ENCODE measurements at regions not wholly inside any gene's neighbourhood (a gene's known extent, or its start where the extent isn't known, plus 50 kb on each side); places are given as distances from the start of the nearest gene placed in this dataset.
"Not testable (repeated sequence)": the region's sequence is repeated elsewhere in the genome, so short reads cannot be mapped to it uniquely, and the experiment has no call there.

- CTCF ChIA-PET = no interaction called here
- no peak for DNase-seq (ENCODE audit: low read depth, low spot score)
Observed at GRCh38 chr1:76725864-76726619, 141.2 kb upstream of the ST6GALNAC5 start.

DNA sequence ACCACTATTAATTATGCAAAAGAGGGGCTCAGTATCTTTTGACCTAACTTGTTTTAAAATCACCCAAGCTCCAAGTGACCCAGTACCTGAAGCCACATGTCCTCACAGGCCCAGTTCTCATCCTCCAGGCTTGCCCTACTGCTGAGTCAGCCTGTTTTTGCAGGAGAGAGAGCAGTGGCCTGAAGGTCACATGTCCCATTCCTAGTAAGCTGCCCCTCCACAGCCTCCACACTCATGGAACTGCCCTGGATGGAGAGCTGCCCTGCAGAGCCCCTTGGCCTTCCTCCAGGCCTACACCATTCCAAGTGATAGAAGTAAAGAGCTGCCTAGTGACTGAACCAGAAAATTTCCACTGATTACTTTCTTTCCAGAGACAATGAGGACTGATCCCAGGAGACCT lies 139.8 kb upstream of the ST6GALNAC5 start:
- H3K27ac ChIP-seq (ENCODE audit: low read depth, low read length) = no peak overlapping the region
- no peak overlapping the region for H3K4me3 ChIP-seq (ENCODE audit: low read depth, low read length)
- TF ChIP-seq, protein P1, sequence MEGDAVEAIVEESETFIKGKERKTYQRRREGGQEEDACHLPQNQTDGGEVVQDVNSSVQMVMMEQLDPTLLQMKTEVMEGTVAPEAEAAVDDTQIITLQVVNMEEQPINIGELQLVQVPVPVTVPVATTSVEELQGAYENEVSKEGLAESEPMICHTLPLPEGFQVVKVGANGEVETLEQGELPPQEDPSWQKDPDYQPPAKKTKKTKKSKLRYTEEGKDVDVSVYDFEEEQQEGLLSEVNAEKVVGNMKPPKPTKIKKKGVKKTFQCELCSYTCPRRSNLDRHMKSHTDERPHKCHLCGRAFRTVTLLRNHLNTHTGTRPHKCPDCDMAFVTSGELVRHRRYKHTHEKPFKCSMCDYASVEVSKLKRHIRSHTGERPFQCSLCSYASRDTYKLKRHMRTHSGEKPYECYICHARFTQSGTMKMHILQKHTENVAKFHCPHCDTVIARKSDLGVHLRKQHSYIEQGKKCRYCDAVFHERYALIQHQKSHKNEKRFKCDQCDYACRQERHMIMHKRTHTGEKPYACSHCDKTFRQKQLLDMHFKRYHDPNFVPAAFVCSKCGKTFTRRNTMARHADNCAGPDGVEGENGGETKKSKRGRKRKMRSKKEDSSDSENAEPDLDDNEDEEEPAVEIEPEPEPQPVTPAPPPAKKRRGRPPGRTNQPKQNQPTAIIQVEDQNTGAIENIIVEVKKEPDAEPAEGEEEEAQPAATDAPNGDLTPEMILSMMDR (IDR thresholded peaks at IDR 0.05; ENCODE audit: low read depth, low read length) = no peak
- no peaks in the 10 kb centered on the region for H3K9me3 ChIP-seq (ENCODE audit: control insufficient read depth, insufficient read depth, low read length)
- ChIA-PET POLR2A (no interaction called here), CTCF (no interaction called here)
- no peaks in the 10 kb centered on the region for H3K27me3 ChIP-seq (ENCODE audit: control insufficient read depth, insufficient read depth, low read length)
- DNase-seq (ENCODE audit: low read depth, low spot score) = no peak

More at GRCh38 chr1:76725864-76726619, 141.2 kb upstream of the ST6GALNAC5 start:
- TF ChIP-seq, protein P1 (IDR thresholded peaks at IDR 0.05; ENCODE audit: low read depth, low read length) = no peak
- Histone ChIP-seq H3K9me3 (ENCODE audit: control insufficient read depth, insufficient read depth, low read length) (no peaks in the 10 kb centered on the region), H3K4me3 (ENCODE audit: low read depth, low read length) (no peak overlapping the region), H3K27me3 (ENCODE audit: control insufficient read depth, insufficient read depth, low read length) (no peaks in the 10 kb centered on the region), H3K27ac (ENCODE audit: low read depth, low read length) (no peak overlapping the region)
- POLR2A ChIA-PET = no interaction called here

- ChIA-PET POLR2A (no interaction called here), CTCF (no interaction called here)
- H3K9me3 ChIP-seq (ENCODE audit: control insufficient read depth, insufficient read depth, low read length) = no peaks in the 10 kb centered on the region
Observed at GRCh38 chr1:76729142-76729541, 138.1 kb upstream of the ST6GALNAC5 start.

DNA sequence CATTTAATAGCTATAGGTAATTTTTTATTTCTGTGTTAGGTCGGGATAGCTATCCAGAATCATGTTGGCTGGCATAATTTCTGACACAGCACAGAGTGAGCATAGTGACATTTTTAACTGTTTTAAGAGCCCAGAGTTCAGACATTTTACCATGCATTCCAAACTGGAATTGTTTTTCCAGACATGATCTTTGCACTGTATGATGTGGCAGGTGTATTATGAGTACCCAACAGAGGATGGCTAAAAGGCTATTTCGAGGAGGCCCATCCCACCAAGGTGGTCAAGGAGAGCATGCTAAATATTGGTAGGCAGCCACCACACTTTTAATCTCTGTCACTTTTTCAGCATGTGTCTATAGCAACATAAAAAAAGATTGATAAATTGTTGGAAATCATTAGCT lies 137.3 kb upstream of the ST6GALNAC5 start:
- POLR2A ChIA-PET = no interaction called here
- TF ChIP-seq, protein P1 (IDR thresholded peaks at IDR 0.05; ENCODE audit: low read depth, low read length) = no peak
- H3K27me3 ChIP-seq (ENCODE audit: control insufficient read depth, insufficient read depth, low read length) = no peaks in the 10 kb centered on the region
- no peak overlapping the region for H3K4me3 ChIP-seq (ENCODE audit: low read depth, low read length)
- H3K27ac ChIP-seq (ENCODE audit: low read depth, low read length) = no peak overlapping the region
- H3K9me3 ChIP-seq (ENCODE audit: control insufficient read depth, insufficient read depth, low read length) = no peaks in the 10 kb centered on the region
- CTCF ChIA-PET = no interaction called here
- no peak for DNase-seq (ENCODE audit: low read depth, low spot score)

More at GRCh38 chr1:76729142-76729541, 138.1 kb upstream of the ST6GALNAC5 start:
- H3K4me3 ChIP-seq (ENCODE audit: low read depth, low read length) = no peak overlapping the region
- no peaks in the 10 kb centered on the region for H3K27me3 ChIP-seq (ENCODE audit: control insufficient read depth, insufficient read depth, low read length)
- H3K27ac ChIP-seq (ENCODE audit: low read depth, low read length) = no peak overlapping the region
- TF ChIP-seq, protein P1 (IDR thresholded peaks at IDR 0.05; ENCODE audit: low read depth, low read length) = no peak
- no peak for DNase-seq (ENCODE audit: low read depth, low spot score)

DNA sequence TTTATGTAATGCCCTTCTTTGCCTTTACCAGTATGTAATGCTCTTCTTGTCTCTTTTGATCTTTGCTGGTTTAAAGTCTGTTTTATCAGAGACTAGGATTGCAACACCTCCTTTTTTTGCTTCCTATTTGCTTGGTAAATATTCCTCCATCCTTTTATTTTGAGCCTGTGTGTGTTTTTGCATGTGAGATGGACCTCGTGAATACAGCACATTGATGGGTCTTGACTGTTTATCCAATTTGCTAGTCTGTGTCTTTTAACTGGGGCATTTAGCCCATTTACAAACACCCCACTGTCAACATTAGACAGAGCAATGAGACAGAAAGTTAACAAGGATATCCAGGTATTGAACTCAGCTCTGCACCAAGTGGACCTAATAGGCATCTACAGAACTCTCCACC lies 128.9 kb upstream of the ST6GALNAC5 start:
- CTCF ChIA-PET; DNase-seq (ENCODE audit: low read depth, low spot score); POLR2A ChIA-PET; H3K27ac ChIP-seq (ENCODE audit: low read depth, low read length); H3K27me3 ChIP-seq (ENCODE audit: control insufficient read depth, insufficient read depth, low read length); H3K4me3 ChIP-seq (ENCODE audit: low read depth, low read length); H3K9me3 ChIP-seq (ENCODE audit: control insufficient read depth, insufficient read depth, low read length): not testable (repeated sequence)

- H3K27ac ChIP-seq (ENCODE audit: low read depth, low read length); CTCF ChIA-PET; H3K27me3 ChIP-seq (ENCODE audit: control insufficient read depth, insufficient read depth, low read length); POLR2A ChIA-PET; H3K9me3 ChIP-seq (ENCODE audit: control insufficient read depth, insufficient read depth, low read length); DNase-seq (ENCODE audit: low read depth, low spot score); H3K4me3 ChIP-seq (ENCODE audit: low read depth, low read length): not testable (repeated sequence)
Observed at GRCh38 chr1:76740956-76741355, 126.3 kb upstream of the ST6GALNAC5 start.
